H7 (cell line): ENCODE measurements at regions not wholly inside any gene's neighbourhood (a gene's known extent, or its start where the extent isn't known, plus 50 kb on each side); places are given as distances from the start of the nearest gene placed in this dataset.
"Not testable (repeated sequence)": the region's sequence is repeated elsewhere in the genome, so short reads cannot be mapped to it uniquely, and the experiment has no call there.

Experiments used
- DNase-seq: peaks from one replicate; pipeline ENCODE4 v3.0.0; 2012
- H3K27me3 ChIP-seq: 2 replicates; pipeline ENCODE4 v1.6.0; 2011; ENCODE audit warnings: mild to moderate bottlenecking, low read length; ENCODE audit not compliant: control insufficient read depth, insufficient read depth
- H3K36me3 ChIP-seq: replicated peaks from 2 replicates; pipeline ENCODE4 v1.5.1; 2011; ENCODE audit warnings: low read length; ENCODE audit not compliant: control insufficient read depth, insufficient read depth
- H3K4me3 ChIP-seq: 2 replicates; pipeline ENCODE4 v1.5.1; 2011; ENCODE audit warnings: low read depth, mild to moderate bottlenecking, control low read depth, low read length, moderate library complexity; ENCODE audit not compliant: insufficient read depth

DNA sequence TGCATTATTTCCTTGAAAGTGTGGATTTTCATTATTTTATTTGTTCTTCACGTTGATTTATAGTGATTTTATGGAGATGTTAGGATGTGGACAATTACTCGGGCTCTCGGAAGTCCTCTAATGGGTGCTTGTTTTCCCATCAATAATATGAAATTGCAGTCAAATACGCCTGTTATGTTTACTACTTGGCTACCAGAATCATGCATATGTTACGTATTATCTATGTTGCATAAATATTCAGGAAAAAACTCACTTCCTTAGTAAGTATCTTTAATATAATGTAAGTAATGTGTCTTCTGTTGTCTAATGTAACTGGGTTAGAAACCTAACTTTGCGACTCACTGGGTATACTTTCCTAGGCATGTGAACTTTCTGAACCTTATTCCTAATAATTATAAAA, 823.4 kb upstream of the CHORDC1 start:
- H3K36me3 ChIP-seq = no peaks in the 10 kb centered on the region
- H3K4me3 ChIP-seq = no peak overlapping the region
- DNase-seq = no peak
- no peaks in the 10 kb centered on the region for H3K27me3 ChIP-seq

DNA sequence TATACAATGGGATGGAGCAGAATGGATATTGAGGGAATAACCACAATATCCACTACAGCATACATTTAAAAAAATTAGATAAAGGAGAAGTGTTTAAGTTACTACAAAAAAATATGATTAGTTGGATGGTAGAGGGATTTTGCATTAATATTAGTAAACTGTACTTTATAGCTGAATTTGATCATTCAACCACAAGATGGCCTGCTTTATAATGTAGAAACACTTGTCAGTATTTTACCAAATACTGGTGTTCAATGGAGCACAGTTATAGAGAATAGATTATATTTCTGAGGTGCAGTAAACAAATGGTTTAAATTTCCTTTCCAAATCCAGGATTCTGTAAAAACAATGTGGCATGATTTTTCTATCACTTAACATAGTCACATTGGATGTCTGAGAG, 818.8 kb upstream of the CHORDC1 start:
- no peaks in the 10 kb centered on the region for H3K27me3 ChIP-seq
- H3K36me3 ChIP-seq = no peaks in the 10 kb centered on the region
- H3K4me3 ChIP-seq = no peak overlapping the region
- no peak for DNase-seq

DNA sequence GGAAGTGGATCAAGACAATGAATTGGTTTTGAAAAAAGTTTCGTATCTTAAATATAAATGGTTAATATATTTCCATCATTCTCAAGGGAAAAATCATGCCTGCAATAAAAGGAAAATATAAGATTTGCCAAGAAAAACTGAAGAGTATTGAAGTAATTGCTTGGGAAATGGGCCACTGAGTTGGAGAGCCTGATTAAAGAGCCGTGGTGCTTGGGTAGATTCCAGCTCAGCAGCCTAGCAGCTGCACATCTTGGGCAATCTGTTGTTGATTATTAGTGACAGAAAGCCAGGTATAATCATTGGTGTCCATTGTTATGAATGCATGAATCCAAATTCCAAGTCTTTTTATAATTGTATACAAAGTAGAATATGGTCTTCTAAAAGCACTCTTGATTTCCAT, 800.9 kb upstream of the CHORDC1 start:
- H3K4me3 ChIP-seq = no peak overlapping the region
- H3K36me3 ChIP-seq = no peaks in the 10 kb centered on the region
- no peak for DNase-seq
- H3K27me3 ChIP-seq = no peaks in the 10 kb centered on the region

DNA sequence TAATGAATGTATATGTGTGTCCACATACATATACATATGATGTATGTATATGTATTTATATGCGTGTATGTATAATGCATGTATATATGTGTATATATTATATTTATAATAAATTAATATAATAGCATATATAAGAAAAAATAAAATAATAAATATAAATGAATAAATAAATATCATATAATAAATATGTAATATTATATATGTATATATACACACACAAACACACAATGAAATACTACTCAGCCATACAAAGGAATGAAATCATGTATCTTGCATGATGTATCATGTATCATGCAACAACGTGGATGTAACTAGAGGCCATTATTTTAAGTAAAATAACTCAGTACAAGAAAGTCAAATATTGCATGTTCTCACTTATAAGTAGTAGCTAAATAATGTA, 788.7 kb upstream of the CHORDC1 start:
- H3K27me3 ChIP-seq = no peaks in the 10 kb centered on the region
- H3K4me3 ChIP-seq = no peak overlapping the region
- no peak for DNase-seq
- no peaks in the 10 kb centered on the region for H3K36me3 ChIP-seq

DNA sequence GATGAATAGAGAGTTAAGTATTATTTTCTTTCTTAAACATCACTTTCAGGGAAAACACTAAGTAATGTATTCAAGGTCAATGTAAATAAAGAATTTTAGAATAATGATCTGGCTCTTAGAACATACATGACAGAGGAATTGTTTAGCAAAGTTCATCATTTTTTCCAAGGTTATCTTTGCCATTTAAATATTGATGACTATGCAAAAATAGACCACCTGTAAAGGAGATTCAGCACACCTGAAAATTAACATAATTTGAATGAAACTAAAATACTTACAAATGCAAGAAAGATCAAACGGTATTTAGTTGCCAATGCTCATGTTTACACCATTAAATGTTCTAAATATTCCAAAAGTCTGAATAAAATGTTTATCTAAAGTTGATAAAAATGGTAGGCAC, 782.6 kb upstream of the CHORDC1 start:
- Histone ChIP-seq H3K36me3 (no peaks in the 10 kb centered on the region), H3K4me3 (no peak overlapping the region), H3K27me3 (no peaks in the 10 kb centered on the region)
- no peak for DNase-seq

DNA sequence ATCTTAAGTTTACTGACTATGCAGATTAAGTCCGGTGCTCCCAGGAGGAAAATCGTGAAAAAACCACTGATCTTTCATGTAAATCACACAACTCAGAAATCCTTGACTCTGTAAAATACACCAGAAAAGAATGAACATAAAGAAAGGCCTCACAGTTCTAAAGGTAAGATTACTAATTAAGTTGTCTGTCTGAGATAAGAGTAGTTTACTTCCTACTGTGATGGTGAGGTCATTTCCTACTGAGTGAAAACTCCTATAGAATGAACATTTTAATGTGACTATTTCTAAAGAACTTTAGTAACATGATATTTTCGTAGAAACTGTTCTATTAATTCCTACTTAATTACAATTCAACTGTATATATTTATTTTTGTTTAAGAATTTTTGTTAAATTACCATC, 774.4 kb upstream of the CHORDC1 start:
- no peaks in the 10 kb centered on the region for H3K36me3 ChIP-seq
- no peak overlapping the region for H3K4me3 ChIP-seq
- H3K27me3 ChIP-seq = no peaks in the 10 kb centered on the region
- DNase-seq = no peak

DNA sequence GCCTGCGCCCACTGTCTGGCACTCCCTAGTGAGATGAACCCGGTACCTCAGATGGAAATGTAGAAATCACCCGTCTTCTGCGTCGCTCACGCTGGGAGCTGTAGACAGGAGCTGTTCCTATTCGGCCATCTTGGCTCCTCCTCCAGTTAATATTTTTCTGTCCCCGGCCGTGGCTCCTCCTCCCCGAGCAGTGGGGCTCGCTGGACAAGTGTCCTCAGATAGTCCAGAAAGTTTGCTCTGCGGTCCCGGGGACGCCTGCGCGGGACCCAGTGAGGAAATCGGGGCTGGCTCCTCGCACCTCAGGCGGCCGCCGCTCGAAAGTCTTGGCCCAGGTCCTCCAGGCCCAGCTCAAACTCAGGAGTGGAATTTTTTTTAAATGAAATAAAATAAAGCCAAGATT, 749.3 kb upstream of the CHORDC1 start:
- H3K27me3 ChIP-seq = not testable (repeated sequence)

DNA sequence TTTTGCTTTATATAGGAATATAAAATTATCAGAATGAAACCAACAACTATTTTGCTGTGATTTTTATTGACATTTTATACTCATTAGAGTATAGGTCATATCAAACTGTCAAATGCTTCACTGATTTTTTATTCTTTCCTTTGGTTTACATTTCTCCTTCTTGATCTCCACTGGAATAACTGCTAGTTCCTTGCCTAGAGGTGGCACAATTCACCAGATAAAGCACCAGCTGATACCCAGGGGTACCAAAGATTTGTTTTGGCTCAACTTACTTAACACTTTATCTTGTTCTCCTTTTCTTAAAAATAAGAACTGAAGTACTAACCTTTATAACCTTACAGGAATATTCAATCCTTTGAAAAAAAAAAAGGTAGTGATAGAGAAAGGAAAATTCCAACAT, 725.1 kb upstream of the CHORDC1 start:
- Histone ChIP-seq H3K36me3 (no peaks in the 10 kb centered on the region), H3K27me3 (no peaks in the 10 kb centered on the region), H3K4me3 (no peak overlapping the region)
- DNase-seq = no peak

More for the DNA sequence above, 749.3 kb upstream of the CHORDC1 start:
- H3K36me3 ChIP-seq, DNase-seq, H3K4me3 ChIP-seq: not testable (repeated sequence)

DNA sequence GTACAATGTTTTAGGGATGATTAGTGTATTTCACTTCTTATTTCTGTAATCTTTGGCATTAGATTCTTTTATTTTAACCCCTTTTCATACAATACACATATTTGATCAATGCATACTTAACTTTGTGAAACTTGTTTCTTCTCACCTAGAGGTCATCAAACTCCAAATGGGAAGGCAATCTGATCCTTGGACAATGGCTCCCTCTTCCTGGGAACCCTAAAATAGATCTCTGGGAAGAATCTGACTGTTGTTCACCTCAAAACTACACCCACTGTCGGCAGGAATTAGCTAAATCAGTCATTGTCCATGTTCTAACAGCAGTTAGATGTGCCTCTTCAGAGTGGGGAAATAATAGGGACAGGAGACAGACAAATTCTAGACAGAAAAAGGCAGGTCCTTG, 707.4 kb upstream of the CHORDC1 start:
- Histone ChIP-seq H3K27me3 (no peaks in the 10 kb centered on the region), H3K36me3 (no peaks in the 10 kb centered on the region), H3K4me3 (no peak overlapping the region)
- DNase-seq = no peak

DNA sequence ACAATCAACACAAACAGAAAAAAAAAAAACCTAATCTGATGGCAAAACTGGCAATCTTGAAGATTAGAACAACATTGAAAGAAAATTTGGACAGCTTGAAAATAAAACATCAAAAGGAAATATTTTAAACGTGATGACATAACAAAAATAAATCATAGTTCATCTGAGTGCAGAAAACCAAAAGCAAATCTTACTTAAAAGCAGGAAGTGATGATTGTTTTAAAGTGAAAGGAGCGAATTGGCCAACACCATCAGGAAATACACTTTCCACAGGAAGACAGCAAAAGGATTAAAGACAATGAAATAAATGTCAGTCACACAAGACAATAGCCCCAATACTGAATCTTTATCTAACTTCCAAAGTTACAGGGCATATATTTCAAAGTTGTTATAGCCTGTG, 696.5 kb upstream of the CHORDC1 start:
- Histone ChIP-seq H3K27me3 (no peaks in the 10 kb centered on the region), H3K4me3 (no peak overlapping the region), H3K36me3 (no peaks in the 10 kb centered on the region)
- DNase-seq = no peak

DNA sequence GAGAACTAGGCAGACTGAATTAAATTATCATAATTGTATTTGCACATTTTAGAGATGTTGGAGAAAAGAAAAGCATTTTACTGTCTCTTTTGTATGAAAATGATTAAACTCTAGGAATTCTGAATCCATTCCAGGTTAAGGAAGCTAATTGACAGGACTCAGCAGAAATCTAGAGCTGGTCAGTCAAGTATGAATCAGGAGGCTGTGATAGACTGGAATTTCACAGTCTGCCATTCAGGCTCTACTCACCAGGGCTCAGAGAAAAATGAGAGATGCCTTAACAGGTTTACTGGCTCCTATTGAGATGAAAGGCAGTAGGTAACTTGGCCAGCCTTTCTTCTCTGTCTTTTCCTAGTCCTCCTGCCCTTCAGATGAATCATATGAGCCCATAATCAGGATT, 693.9 kb upstream of the CHORDC1 start:
- Histone ChIP-seq H3K36me3 (no peaks in the 10 kb centered on the region), H3K4me3 (no peak overlapping the region), H3K27me3 (no peaks in the 10 kb centered on the region)
- DNase-seq = no peak

DNA sequence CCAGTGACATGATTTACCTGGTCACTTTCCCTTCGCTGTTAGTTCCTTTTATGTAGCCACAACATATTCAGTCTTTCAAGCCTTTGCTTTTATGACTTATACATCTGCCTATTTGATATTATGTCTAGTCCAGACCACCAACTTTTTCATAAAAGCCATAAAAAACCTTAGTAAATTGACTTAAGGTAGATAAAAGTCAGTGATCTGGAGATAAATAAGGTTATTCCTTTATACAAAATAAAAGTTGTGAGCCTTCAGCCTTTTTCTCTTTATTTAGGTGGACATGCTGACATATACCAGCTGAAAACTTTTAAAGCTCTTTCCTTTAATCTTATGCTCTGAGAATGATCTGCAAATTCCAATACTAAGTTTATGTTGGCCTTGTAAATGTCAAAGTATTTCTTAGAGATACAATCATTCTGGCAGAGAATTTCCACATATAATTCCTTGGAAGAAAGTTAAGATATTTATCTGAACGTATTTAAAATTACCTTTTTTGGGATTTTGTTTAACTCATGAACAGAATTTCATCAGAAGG, 690.4 kb upstream of the CHORDC1 start:
- Histone ChIP-seq H3K36me3 (no peaks in the 10 kb centered on the region), H3K4me3 (no peak overlapping the region), H3K27me3 (no peaks in the 10 kb centered on the region)
- DNase-seq = no peak

DNA sequence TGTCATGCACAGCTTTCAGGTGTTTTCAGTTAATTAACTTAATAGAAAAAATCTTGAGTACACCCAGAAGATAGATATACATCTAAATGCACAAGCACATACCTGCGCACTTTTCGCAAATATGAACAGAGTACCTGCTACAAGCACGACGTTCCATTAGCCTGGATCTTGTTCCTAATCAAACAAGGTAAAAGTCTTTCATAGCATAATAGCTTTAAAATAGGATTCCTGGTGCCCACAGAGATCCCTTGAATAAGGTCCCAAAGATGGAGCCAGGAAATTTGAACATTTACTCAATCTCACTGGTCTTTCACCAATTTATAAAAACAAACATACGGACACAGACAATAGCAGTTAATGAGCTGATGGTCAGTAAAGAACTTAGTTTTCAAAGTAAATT, 689.8 kb upstream of the CHORDC1 start:
- H3K27me3 ChIP-seq = no peaks in the 10 kb centered on the region
- H3K4me3 ChIP-seq = no peak overlapping the region
- no peak for DNase-seq
- H3K36me3 ChIP-seq = no peaks in the 10 kb centered on the region

DNA sequence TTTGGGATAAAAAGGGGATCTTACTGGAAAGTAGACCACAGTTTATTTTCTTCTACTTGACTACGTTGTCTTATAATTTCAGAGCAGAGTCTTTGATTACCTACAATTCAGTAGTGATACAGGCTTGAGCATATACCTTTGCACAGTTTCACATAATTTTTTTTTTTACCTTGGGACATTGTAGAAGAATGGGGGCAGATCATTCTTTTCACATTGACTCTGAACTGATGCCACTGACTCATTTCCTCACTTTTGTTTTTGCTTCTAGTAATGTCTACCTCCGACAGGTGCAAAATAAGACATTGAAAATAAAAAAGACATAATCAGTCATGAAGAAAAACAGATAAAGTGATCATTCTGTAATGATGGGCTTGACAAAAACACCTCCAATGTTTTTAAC, 688.3 kb upstream of the CHORDC1 start:
- DNase-seq = no peak
- no peaks in the 10 kb centered on the region for H3K27me3 ChIP-seq
- H3K36me3 ChIP-seq = no peaks in the 10 kb centered on the region
- H3K4me3 ChIP-seq = no peak overlapping the region

DNA sequence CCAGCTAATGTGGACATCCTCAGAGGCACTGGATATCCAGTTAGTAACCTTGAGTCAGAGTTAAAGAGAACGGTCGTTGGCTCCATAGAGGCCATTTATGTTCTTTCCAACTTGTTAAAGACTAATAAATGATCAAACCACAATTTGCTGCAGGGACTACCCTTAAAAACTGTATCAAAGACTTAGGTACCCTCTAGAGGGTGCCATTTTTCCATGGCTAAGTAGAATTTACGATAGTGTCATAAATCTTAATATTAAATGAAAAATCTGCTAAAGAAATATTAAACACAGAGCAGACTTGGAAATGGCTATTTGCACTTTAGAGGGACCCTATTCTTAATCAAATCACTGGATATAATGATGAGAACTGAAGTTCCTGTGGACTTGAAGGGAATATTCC, 685.2 kb upstream of the CHORDC1 start:
- Histone ChIP-seq H3K36me3 (no peaks in the 10 kb centered on the region), H3K27me3 (no peaks in the 10 kb centered on the region), H3K4me3 (no peak overlapping the region)
- no peak for DNase-seq

DNA sequence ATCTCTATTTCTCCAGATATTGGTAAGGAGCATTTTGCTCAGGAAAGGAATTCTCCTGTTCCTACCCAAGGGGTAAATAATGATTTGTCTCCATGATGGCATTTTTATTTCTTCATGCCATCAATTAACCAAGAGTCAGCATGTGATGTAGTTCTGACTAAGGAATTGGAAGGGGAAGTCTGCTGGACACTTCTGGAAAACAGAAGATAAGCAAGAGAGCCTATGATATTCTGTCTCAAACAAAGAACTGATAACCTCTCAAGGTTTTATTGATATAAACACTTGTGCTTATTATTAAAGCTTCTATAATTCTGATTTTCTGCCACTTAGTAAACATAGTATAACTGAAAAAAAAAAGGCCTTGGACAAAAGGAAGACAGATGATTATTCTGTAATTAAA, 673.0 kb upstream of the CHORDC1 start:
- no peak for DNase-seq
- H3K4me3 ChIP-seq = no peak overlapping the region
- H3K36me3 ChIP-seq = no peaks in the 10 kb centered on the region
- no peaks in the 10 kb centered on the region for H3K27me3 ChIP-seq
